Kidney (tissue), 13 donors: ENCODE measurements at regions not wholly inside any gene's neighbourhood (a gene's known extent, or its start where the extent isn't known, plus 50 kb on each side); places are given as distances from the start of the nearest gene placed in this dataset.
"Not testable (repeated sequence)": the region's sequence is repeated elsewhere in the genome, so short reads cannot be mapped to it uniquely, and the experiment has no call there.

Source experiments
- DNase-seq, 5 donors: peaks; one replicate each; pipeline ENCODE4 v3.0.0-alpha.2; 2013 to 2020
- FAIRE-seq: peaks from 2 replicates; lab custom pipeline; 2012; peaks lifted over from hg19 to GRCh38; lab: Jason Lieb, UNC
- H3K27ac ChIP-seq, 2 donors: one replicate each; pipeline ENCODE4 v1.7.0; 2013; ENCODE audit warnings: low read depth in 2 of 2, low read length in 2 of 2, inconsistent platforms in 1 of 2
- H3K27me3 ChIP-seq: one replicate; pipeline ENCODE4 v1.7.1; 2013; ENCODE audit warnings: low read length, inconsistent platforms; ENCODE audit not compliant: control insufficient read depth, insufficient read depth
- H3K36me3 ChIP-seq, 3 donors: one replicate each; pipeline versions ENCODE4 v1.7.0 to v1.7.1; 2013; ENCODE audit warnings: low read length in 3 of 3, control low read depth in 1 of 3, inconsistent platforms in 1 of 3; ENCODE audit not compliant: insufficient read depth in 3 of 3, control insufficient read depth in 2 of 3
- H3K4me1 ChIP-seq, 3 donors: one replicate each; pipeline versions ENCODE4 v1.7.0 to v1.7.1; 2013; ENCODE audit warnings: low read length in 3 of 3, inconsistent platforms in 1 of 3, low read depth in 1 of 3; ENCODE audit not compliant: control insufficient read depth in 2 of 3, insufficient read depth in 2 of 3
- H3K4me3 ChIP-seq, 3 donors: one replicate each; pipeline versions ENCODE4 v1.7.0 to v1.8.1; 2013; ENCODE audit warnings: low read length in 3 of 3, control low read depth in 1 of 3, inconsistent platforms in 1 of 3
- H3K9ac ChIP-seq, 3 donors: one replicate each; pipeline versions ENCODE4 v1.7.0 to v1.7.1; 2013; ENCODE audit warnings: low read length in 3 of 3, control low read depth in 1 of 3, inconsistent platforms in 1 of 3
- H3K9me3 ChIP-seq, 3 donors: one replicate each; pipeline versions ENCODE4 v1.7.0 to v1.7.1; 2013; ENCODE audit warnings: low read length in 3 of 3, control low read depth in 1 of 3, inconsistent platforms in 1 of 3; ENCODE audit not compliant: control insufficient read depth in 2 of 3, insufficient read depth in 1 of 3
- CTCF ChIP-seq: IDR thresholded peaks from 3 replicates; pipeline ENCODE4 v1.5.1; 2012; ENCODE audit warnings: mild to moderate bottlenecking, moderate library complexity, borderline replicate concordance; ENCODE audit not compliant: insufficient read depth; ENCODE audit errors: extremely low read depth
- intact Hi-C: fragments of 100-400 bp; cut with DNase I; formaldehyde crosslinking; loops from one replicate; pipeline ENCODE4 v1.11.1; 2022
- donor health status: control.
- donor health status: control.
- donor health status: control.
- donor health status: control.
- donor health status: control.
- donor health status: DM: yes; HTN: yes; CAD: no.
- donor health status: Normal renal cell carcinoma (clear cell type).

GRCh38 chr14:52129721-52130120 lies 60.9 kb upstream of the NID2 start:
- peak in 1 of 5 donors; percentile 31 for DNase-seq
- Histone ChIP-seq H3K4me1 (peaks cover 0 to 4% (median 4%) of the 10 kb centered on the region in 3 donors), H3K27ac (no peak overlapping the region)

GRCh38 chr14:52125885-52126284 lies 57.0 kb upstream of the NID2 start:
- no peaks in the 10 kb centered on the region for H3K9me3 ChIP-seq
- intact Hi-C loops = no loop called here
- DNase-seq (no peak), FAIRE-seq (no peak)
- no peak overlapping the region for H3K4me3 ChIP-seq
- no peaks in the 10 kb centered on the region for H3K27me3 ChIP-seq
- TF ChIP-seq CTCF = no peak
- peaks cover 0 to 2% (median 0%) of the 10 kb centered on the region in 3 donors for H3K4me1 ChIP-seq
- peak overlapping the region in 1 of 2 donors; percentile 28 for H3K27ac ChIP-seq
- no peak overlapping the region for H3K9ac ChIP-seq
- no peaks in the 10 kb centered on the region for H3K36me3 ChIP-seq

More at GRCh38 chr14:52129721-52130120, 60.9 kb upstream of the NID2 start:
- intact Hi-C loops = no loop called here
- no peak for FAIRE-seq
- Histone ChIP-seq H3K4me3 (no peak overlapping the region), H3K27me3 (no peaks in the 10 kb centered on the region), H3K36me3 (no peaks in the 10 kb centered on the region), H3K9ac (no peak overlapping the region), H3K9me3 (no peaks in the 10 kb centered on the region)
- TF ChIP-seq CTCF = no peak

- Histone ChIP-seq H3K9me3 (no peaks in the 10 kb centered on the region), H3K27ac (peak overlapping the region in 1 of 2 donors; percentile 70), H3K9ac (no peak overlapping the region), H3K4me3 (no peak overlapping the region), H3K27me3 (no peaks in the 10 kb centered on the region), H3K36me3 (no peaks in the 10 kb centered on the region), H3K4me1 (peaks cover 0 to 2% (median 0%) of the 10 kb centered on the region in 3 donors)
- TF ChIP-seq CTCF = no peak
- DNase-seq (peak in 1 of 5 donors; percentile 55), FAIRE-seq (no peak)
- intact Hi-C loops = no loop called here
Observed at GRCh38 chr14:52124791-52125684, 56.2 kb upstream of the NID2 start.

- H3K27ac ChIP-seq, H3K9ac ChIP-seq, H3K4me3 ChIP-seq, H3K9me3 ChIP-seq, intact Hi-C loops, H3K36me3 ChIP-seq, DNase-seq, H3K27me3 ChIP-seq, FAIRE-seq, H3K4me1 ChIP-seq: not testable (repeated sequence)
Observed at GRCh38 chr14:52122163-52122562, 53.3 kb upstream of the NID2 start.
